Parathyroid adenoma (tissue), 2 donors: ENCODE measurements at regions not wholly inside any gene's neighbourhood (a gene's known extent, or its start where the extent isn't known, plus 50 kb on each side); places are given as distances from the start of the nearest gene placed in this dataset.
A peak's percentile ranks its signal among the peaks of the same experiment; 100 is the strongest.

Source experiments
- H2AFZ ChIP-seq: fragments of 300-600 bp; sonication (generic); one replicate; pipeline ENCODE4 v1.7.0; 2017; ENCODE audit warnings: antibody characterized with exemption, mild to moderate bottlenecking
- H3K27ac ChIP-seq: fragments of 300-600 bp; sonication (generic); one replicate; pipeline ENCODE4 v1.7.0; 2017
- H3K27me3 ChIP-seq: fragments of 300-600 bp; sonication (generic); one replicate; pipeline ENCODE4 v1.7.0; 2017; ENCODE audit warnings: low read length; ENCODE audit not compliant: control insufficient read depth, insufficient read depth
- H3K36me3 ChIP-seq: fragments of 300-600 bp; sonication (generic); one replicate; pipeline ENCODE4 v1.7.0; 2017; ENCODE audit warnings: low read length; ENCODE audit not compliant: control insufficient read depth, insufficient read depth
- H3K4me1 ChIP-seq: fragments of 300-600 bp; sonication (generic); one replicate; pipeline ENCODE4 v1.7.0; 2017; ENCODE audit warnings: control low read depth
- H3K4me2 ChIP-seq: fragments of 300-600 bp; sonication (generic); one replicate; pipeline ENCODE4 v1.7.0; 2017; ENCODE audit warnings: low read length
- H3K4me3 ChIP-seq: fragments of 300-600 bp; sonication (generic); one replicate; pipeline ENCODE4 v1.7.0; 2017; ENCODE audit warnings: low read depth, low read length
- H3K79me2 ChIP-seq: fragments of 300-600 bp; sonication (generic); one replicate; pipeline ENCODE4 v1.7.0; 2017; ENCODE audit warnings: control low read depth
- H3K9ac ChIP-seq: fragments of 300-600 bp; sonication (generic); one replicate; pipeline ENCODE4 v1.7.0; 2017; ENCODE audit warnings: mild to moderate bottlenecking
- H3K9me3 ChIP-seq: fragments of 300-600 bp; sonication (generic); one replicate; pipeline ENCODE4 v1.7.0; 2017; ENCODE audit warnings: low read length; ENCODE audit not compliant: control insufficient read depth
- CTCF ChIP-seq: fragments of 300-600 bp; sonication (generic); IDR thresholded peaks from one replicate; pipeline ENCODE4 v1.7.0; 2017; ENCODE audit warnings: antibody characterized with exemption, mild to moderate bottlenecking
- donor health status: primary hyperparathyroidism.

GRCh38 chr18:23356915-23357601, 96.0 kb upstream of the RIOK3 start:
- TF ChIP-seq CTCF, result no peak
- H3K9me3 ChIP-seq, result no peaks in the 10 kb centered on the region
- H3K27me3 ChIP-seq, result no peaks in the 10 kb centered on the region
- no peak overlapping the region for H3K4me2 ChIP-seq
- no peaks in the 10 kb centered on the region for H3K36me3 ChIP-seq
- no peak overlapping the region for H3K4me3 ChIP-seq
- no peak overlapping the region for H3K27ac ChIP-seq
- no peaks in the 10 kb centered on the region for H3K4me1 ChIP-seq
- H2AFZ ChIP-seq, result no peak overlapping the region
- no peaks in the 10 kb centered on the region for H3K79me2 ChIP-seq
- no peak overlapping the region for H3K9ac ChIP-seq

GRCh38 chr18:23357996-23358594, 95.0 kb upstream of the RIOK3 start:
- H3K4me3 ChIP-seq, result no peak overlapping the region
- no peak overlapping the region for H3K4me2 ChIP-seq
- no peaks in the 10 kb centered on the region for H3K36me3 ChIP-seq
- H3K27ac ChIP-seq, result peak overlapping the region; percentile 19
- H3K79me2 ChIP-seq, result no peaks in the 10 kb centered on the region
- TF ChIP-seq CTCF, result no peak
- no peaks in the 10 kb centered on the region for H3K9me3 ChIP-seq
- no peak overlapping the region for H2AFZ ChIP-seq
- no peaks in the 10 kb centered on the region for H3K27me3 ChIP-seq
- H3K9ac ChIP-seq, result no peak overlapping the region
- no peaks in the 10 kb centered on the region for H3K4me1 ChIP-seq

- Histone ChIP-seq H3K36me3 (no peaks in the 10 kb centered on the region), H3K9me3 (no peaks in the 10 kb centered on the region), H2AFZ (no peak overlapping the region), H3K79me2 (no peaks in the 10 kb centered on the region), H3K4me3 (no peak overlapping the region), H3K4me2 (no peak overlapping the region), H3K4me1 (no peaks in the 10 kb centered on the region), H3K27ac (no peak overlapping the region), H3K9ac (no peak overlapping the region), H3K27me3 (no peaks in the 10 kb centered on the region)
- TF ChIP-seq CTCF, result no peak
Observed at GRCh38 chr18:23359421-23359820, 93.7 kb upstream of the RIOK3 start.

GRCh38 chr18:23363865-23364570, 89.1 kb upstream of the RIOK3 start:
- Histone ChIP-seq H2AFZ (no peak overlapping the region), H3K4me1 (no peaks in the 10 kb centered on the region), H3K4me3 (no peak overlapping the region), H3K79me2 (no peaks in the 10 kb centered on the region), H3K4me2 (no peak overlapping the region), H3K36me3 (no peaks in the 10 kb centered on the region), H3K27me3 (no peaks in the 10 kb centered on the region), H3K27ac (no peak overlapping the region), H3K9ac (no peak overlapping the region), H3K9me3 (no peaks in the 10 kb centered on the region)
- no peak for TF ChIP-seq CTCF
